ENCODE measurements at regions not wholly inside any gene's neighbourhood (a gene's known extent, or its start where the extent isn't known, plus 50 kb on each side); places are given as distances from the start of the nearest gene placed in this dataset.
"Not testable (repeated sequence)": the region's sequence is repeated elsewhere in the genome, so short reads cannot be mapped to it uniquely, and the experiment has no call there.

DNA sequence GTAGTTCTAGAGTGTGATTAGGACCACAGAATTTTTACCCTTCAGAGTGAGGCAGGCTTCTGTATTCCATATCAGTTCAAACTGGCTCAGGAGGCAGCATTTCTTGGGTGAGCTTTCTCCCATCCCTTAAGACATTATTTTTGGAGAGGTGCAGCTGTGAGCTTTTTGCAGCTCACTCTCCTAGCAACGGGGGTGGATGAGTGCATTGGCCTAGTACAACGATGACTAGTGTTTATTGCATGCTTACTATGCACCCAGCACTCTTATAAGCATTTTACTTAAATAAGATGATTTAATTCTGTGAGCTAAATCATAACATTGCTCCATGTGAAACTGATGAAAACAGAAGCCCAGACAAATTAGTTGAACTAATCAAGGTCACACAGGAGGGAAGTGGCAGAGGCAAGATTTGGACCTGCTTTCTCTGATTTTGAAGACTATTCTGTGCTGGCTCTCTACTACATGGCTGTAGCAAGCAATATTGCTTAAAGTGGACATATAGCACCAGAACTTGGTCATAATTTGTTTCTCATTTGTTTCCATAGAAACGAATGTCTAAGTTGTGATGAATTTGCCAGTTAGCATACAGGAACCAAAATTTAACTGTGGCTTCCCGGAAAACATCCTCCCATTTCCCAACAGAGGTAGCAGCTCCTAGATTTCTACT, 372.1 kb upstream of the RIOK2 start:
- no peak for DNase-seq (ENCODE audit: extremely low read depth in 1 of 11, low read depth in 9 of 11, low spot score in 4 of 11)

DNA sequence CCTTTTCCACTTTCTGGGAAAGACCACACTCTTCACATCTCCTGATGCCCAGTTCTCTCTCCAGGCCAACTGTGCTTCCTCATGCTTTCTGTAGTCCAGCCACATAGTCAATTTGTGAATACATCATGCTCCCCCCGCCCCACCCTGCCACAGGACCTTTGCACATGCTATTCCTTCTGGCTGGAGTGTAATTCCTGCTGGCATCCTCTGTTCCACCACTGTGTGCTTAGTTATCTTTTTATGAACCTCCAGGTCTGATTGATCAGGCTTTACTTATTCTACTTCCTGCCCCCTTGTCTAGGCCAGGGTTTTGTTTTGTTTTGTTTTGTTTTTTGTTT, 372.6 kb upstream of the RIOK2 start:
- DNase-seq (ENCODE audit: extremely low read depth in 1 of 11, low read depth in 9 of 11, low spot score in 4 of 11): no peak

DNA sequence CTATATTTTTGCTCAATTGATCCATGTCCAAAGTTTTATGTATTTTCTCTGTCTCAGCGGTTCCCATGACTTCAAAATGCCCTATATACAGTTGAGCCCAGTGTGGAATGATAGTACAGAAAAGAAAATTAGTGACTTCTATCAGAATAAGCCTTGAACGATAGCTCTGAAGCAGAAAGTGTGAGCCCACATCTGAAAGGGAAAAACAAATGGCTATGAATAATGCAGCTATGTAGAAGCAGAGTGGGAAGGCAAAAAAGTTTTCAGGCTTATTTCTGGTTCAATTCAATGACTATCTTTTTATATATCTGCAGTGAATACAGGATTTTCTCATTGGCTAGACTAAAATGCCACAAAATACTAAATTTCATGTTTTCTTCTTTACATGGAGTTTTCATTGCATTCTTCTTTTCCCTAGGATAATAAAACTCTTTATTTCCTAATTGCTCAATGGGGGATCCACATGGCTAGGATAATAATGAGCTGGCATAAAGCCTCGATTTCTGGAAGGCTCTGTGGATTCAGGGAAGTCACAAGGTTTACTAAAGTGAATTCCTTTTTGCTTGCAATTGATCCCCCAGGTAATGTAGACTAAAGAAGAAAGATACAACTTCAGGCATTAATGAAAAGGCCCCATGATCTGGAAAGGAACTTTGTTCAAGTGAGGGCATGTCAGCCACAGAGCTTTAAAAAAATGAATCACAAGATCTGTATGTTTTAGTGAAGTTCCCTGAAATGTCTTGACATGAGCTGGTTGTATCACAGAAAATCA, 377.0 kb upstream of the RIOK2 start:
- DNase-seq (ENCODE audit: extremely low read depth in 1 of 11, low read depth in 9 of 11, low spot score in 4 of 11): no peak

DNA sequence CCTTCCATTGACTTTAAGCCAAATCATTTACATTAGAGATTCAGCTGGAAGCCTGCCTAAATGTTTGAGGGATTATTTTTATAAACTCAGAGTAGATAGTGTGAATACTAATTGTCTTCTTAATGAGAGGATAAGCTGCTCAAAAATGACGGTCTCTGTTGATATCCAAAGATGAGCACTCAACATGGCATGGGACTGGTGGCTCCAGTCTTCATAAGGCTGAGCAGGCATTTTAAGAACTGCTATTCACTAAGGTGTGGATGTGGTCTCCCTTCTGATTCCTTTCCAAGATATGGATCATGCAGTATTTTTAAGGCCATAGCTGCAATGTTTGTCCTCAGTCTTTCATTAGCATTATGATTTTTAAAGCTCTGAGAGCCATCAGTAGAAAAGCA, 377.5 kb upstream of the RIOK2 start:
- DNase-seq (ENCODE audit: extremely low read depth in 1 of 11, low read depth in 9 of 11, low spot score in 4 of 11): no peak

DNA sequence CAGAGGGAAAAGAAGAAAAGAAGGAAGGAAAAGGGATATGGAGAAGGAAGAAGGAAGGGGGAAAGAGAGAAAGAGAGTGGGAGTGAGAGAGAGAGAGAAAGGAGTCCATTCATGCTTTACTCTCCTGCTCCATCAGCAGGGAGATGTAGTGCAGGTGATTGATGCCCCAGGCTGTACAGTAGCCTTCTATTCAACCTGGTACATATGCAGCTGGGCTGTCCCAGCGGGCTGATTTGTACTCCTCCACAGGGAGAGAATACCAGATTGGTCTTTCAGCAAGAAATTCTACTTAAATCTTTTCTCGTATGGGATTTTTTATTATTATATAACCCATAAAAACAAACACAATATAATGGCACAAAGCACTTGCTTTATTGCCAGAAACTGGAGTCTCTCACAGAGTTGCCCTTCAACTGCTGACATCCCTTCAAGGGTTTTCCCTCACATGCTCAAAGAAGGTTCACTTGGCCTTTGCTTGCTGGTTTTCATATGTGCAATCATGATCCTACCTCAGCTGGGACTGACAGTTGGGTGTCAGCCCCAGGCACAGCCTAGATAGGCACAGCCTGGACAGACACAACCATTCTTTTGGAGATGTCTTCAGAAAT, 380.1 kb upstream of the RIOK2 start:
- DNase-seq (ENCODE audit: extremely low read depth in 1 of 11, low read depth in 9 of 11, low spot score in 4 of 11): no peak

DNA sequence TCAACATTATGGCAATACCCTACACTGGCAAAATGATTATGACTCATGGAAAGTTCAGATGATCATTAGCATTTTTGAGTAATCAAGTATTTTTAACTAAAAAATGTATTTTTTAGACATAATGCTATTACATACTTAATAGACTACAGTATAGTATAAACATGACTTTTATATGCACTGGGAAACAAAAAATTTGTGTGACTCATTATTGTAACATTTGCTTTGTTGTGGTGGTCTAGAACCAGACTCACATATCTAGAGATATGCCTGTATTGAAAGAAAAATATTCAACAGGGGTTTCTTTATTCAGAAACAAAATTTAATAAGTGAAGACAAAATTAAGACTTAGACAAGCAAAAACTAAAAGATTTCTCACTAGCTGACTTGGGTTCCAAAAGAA, 385.3 kb upstream of the RIOK2 start:
- no peak for DNase-seq (ENCODE audit: extremely low read depth in 1 of 11, low read depth in 9 of 11, low spot score in 4 of 11)

DNA sequence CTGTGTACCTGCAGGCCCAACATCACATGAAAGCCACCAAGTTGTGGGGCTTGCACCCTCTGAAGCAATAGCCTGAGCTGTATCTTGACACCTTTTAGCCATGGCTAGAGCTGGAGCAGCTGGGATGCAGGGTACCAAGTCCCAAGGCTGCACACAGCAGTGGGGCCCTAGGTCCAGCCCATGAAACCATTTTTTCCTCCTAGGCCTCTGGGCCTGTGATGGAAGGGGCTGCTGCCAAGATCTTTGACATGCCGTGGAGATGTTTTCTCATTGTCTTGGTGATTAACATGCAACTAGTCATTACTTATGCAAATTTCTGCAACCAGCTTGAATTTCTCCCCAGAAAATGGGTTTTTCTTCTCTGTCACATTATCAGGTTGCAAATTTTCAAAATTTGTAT, 387.2 kb upstream of the RIOK2 start:
- DNase-seq (ENCODE audit: extremely low read depth in 1 of 11, low read depth in 9 of 11, low spot score in 4 of 11): no peak

DNA sequence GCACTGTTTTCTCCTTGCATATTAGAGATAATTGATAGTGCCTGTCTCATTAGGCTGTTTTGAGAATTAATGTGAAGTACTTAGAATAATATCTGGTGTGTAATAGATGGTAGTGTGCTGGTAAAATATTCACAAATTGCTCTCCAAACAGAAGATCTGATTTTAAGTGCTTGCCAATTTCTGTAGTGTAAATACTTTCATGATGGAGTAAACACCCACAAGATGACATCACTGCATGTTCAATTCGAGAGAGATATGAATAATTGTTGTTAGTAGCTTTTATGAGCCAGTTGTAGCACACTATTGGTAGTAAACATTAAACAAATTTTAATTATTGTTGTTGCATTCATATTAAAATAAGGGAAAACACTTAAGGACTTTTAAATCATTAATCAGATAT, 392.3 kb upstream of the RIOK2 start:
- no peak for DNase-seq (ENCODE audit: extremely low read depth in 1 of 11, low read depth in 9 of 11, low spot score in 4 of 11)

DNA sequence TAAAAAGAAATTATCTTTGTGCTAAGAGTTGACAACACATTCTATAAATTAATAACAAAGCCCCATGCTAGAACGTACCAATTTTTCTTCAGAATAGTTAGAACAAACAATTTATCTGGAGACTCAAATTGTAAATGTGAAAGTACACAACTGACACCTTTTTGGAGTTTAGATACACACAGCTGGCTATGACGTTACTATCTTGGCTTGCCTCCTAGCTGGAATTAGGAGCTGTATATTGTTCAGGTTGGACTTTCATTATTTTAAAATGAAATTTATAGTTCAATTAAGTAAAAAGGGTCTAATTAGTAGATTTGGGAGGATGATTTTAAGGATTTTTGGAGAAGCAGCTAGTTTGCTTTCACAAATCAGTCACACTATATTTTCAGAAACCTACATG, 393.9 kb upstream of the RIOK2 start:
- no peak for DNase-seq (ENCODE audit: extremely low read depth in 1 of 11, low read depth in 9 of 11, low spot score in 4 of 11)

DNA sequence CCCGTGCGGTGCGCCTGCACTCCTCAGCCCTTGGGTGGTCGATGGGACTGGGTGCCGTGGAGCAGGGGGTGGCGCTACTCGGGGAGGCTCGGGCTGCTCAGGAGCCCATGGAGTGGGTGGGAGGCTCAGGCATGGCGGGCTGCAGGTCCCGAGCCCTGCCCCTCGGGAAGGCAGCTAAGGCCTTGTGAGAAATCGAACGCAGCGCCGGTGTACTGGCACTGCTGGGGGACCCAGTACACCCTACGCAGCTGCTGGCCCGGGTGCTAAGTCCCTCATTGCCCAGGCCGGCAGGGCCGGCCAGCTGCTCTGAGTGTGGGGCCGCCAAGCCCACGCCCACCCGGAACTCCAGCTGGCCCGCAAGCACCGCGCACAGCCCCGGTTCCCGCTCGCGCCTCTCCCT, 396.9 kb upstream of the RIOK2 start:
- not testable (repeated sequence) for DNase-seq (ENCODE audit: extremely low read depth in 1 of 11, low read depth in 9 of 11, low spot score in 4 of 11)

DNA sequence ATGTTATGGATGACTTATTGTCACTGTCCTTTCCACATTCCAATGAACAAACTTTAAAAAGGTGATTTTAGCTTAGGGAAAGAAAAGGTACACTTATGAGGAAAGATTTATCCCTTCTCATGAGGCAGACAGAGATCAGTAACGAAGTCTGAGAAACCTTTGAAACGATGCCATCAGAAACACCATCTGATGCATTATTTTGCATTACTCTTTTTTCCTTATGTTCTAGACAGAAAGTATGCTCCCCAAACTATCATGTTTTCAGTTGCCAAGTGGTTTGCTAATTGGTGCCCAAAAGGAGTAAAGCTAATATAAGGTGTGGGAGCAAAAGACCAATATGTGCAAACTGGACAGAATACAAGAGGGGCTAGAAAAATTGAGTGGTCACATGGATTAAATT, 397.7 kb upstream of the RIOK2 start:
- no peak for DNase-seq (ENCODE audit: extremely low read depth in 1 of 11, low read depth in 9 of 11, low spot score in 4 of 11)

DNA sequence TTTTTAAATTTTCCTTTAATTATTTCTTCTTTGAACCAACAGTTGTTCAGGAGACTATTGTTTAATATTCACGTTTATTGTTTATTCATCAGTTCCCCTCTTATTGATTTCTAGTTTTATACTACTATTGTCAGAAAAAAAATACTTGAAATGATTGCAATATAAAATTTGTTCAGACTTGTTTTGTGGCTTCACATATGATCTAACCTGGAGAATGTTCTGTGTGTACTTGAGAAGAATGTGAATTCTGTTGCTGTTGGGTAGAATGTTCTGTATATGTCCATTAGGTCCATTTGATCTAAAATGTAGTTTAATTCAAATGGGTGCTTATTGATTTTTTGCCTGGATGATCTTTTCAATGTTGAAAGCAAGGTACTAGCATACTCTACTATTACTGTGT, 408.7 kb upstream of the RIOK2 start:
- DNase-seq (ENCODE audit: extremely low read depth in 1 of 11, low read depth in 9 of 11, low spot score in 4 of 11): no peak

DNA sequence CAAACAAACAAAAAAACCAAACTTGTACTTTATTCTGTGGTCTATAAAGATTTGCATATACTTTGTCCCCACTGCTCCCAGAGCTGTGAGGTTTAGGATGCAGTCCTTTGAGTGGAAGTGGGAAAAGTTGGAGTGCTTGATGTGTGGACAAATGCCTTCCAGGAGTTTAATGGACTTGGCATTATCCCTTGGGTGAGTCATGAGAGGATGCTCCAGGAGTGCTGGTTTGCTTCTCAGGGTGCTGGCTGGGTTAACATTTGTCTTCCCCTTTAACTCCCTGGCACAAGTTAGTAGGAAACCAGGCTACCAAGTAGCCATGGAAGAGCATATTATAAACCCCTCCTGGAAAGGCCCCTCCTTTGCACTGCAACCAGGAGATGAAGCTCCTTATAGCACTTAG, 417.4 kb upstream of the RIOK2 start:
- no peak for DNase-seq (ENCODE audit: extremely low read depth in 1 of 11, low read depth in 9 of 11, low spot score in 4 of 11)

DNA sequence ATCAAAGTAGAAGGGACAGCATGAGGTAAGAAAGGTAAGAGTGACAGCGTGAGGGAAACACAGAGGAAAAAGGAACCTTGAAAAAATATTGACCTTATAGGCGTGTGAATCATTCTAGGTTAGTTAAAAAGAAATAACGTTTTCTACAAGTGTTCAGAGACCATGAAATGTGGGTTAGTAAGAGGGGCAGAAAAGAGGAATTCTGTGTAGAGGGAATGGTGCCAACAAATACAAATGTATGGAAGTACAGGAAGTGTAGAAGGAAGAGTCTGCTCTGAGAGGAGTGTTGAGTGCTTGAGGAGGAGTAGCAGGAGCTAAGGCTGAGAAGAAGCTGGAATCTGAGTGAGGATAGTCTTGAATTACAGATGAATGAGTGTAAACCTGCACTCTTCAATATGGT, 418.6 kb upstream of the RIOK2 start:
- DNase-seq (ENCODE audit: extremely low read depth in 1 of 11, low read depth in 9 of 11, low spot score in 4 of 11): no peak

DNA sequence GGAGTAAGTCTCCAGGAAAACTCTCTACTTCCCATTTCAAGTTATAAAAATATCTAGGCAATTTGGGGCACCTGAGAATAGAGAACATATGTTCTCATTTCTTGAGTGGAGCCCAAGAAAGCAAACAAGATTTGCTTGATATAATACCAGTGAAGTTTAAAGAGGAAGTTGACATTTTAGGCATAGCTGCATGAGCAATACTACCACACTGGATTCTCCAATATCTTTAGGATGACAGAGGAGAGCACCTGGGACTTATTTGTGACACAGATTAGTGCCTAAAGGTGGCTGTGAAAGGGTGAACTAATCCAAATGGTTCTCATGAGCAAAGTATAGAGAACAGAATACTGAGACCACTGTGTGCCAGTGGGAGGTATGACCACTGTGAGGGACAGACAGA, 423.5 kb upstream of the RIOK2 start:
- no peak for DNase-seq (ENCODE audit: extremely low read depth in 1 of 11, low read depth in 9 of 11, low spot score in 4 of 11)

DNA sequence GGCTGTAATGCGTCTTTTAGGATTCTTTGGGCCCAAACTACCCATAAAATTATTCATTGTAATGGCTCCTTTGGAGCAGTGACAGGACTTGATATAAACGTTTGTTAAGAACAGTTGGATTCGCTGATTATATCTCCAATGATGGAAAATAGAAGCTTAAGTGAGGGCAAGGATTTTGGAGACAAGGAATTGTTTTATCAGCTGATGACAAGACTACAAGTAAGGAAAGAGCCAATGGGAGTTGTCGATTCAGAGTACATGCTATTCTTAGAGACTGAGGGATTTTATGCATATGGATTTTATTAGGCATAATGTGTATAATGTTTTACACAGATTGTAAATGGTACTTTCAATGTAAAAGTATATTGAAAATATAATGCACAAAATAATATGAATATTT, 425.5 kb upstream of the RIOK2 start:
- no peak for DNase-seq (ENCODE audit: extremely low read depth in 1 of 11, low read depth in 9 of 11, low spot score in 4 of 11)

DNA sequence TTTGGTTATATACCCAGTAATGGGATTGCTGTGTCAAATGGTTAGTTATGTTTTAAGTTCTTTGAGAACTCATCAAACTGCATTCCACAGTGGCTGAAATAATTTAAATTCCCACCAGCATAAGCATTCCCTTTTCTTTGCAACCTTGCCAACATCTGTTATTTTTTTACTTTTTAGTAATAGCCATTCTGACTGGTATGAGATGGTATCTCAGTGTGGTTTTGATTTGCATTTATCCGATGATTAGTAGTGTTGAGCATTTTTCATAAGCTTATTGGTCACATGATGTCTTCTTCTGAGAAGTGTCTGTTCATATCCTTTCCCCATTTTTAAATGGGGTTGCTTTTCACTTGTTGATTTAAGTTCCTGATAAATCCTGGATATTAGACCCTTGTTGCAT, 435.7 kb upstream of the RIOK2 start:
- DNase-seq (ENCODE audit: extremely low read depth in 1 of 11, low read depth in 9 of 11, low spot score in 4 of 11): no peak

DNA sequence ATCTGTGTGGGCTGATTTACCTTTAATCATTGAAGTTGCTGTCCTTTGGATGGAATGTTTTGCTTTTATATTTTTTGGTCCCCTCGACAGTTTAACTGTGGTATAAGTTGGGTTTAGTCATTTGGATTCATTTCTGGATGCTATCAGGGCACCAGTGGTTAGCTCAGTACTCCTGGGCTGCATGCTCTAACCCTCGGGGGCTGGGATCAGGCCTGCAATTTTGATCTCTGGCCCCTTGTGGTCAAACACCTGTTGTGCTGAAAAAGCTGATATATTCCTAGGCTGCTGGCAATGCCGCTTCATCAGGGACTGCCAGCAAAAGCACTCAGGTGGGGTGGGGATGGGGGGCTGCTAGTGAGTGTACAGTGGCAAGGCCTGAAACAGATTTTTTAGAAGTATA, 440.4 kb upstream of the RIOK2 start:
- DNase-seq (ENCODE audit: extremely low read depth in 1 of 11, low read depth in 9 of 11, low spot score in 4 of 11): no peak

DNA sequence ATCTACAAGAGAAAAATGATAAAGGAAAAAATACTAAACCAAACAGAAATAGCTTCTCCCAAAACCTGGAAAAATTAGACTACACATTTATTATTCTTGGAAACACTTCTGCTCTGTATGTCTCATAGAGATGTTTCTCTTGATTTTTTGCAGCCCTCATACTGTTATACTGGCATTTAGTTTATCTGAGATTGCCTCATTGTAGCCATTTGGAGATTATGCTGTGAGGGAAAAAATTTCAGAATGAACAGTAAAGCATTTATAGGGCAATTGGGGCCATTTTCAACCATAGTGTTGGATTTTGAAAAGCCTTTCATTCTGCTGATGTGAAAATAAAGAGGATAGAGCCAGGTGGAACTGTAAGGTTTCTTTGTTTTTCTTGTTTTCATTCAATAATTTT, 441.8 kb upstream of the RIOK2 start:
- DNase-seq (ENCODE audit: extremely low read depth in 1 of 11, low read depth in 9 of 11, low spot score in 4 of 11): no peak

DNA sequence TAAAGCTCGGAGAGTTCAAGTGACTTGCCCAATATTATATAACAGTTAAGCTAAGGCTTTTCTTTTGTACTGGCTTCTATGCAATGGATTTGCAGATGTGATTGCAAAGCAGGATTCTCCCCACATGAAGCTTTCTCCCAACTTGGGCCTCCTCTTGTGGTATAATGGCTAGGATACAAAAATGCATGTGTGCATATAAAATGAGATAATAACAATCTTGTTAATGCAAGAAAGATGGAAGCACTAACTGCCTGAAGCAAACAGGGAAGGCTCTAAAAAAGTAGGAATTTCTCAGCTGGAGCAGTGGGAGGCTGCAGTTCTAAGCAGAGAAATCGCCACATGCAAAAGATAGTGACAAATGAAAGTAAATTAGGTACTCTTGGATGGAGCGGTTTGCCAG, 444.2 kb upstream of the RIOK2 start:
- no peak for DNase-seq (ENCODE audit: extremely low read depth in 1 of 11, low read depth in 9 of 11, low spot score in 4 of 11)

DNA sequence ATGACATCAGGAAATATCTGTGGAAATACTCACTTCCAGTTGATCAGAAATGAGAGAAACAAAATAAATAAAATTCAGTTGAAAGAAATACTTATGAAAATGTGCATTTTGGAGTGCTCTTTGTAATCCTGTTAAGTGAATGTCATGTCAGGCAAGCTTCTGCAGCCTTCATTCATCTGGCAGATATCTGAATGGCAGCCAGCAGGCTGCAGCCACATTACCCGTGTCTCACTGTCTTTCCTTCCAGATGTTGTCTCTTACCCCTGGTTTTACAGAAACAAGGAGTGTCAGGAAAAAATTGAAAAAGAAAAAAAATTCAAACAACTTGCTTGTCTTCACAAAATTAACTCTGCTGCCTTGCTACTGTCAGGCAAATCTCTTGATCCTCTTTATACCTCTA, 445.0 kb upstream of the RIOK2 start:
- DNase-seq (ENCODE audit: extremely low read depth in 1 of 11, low read depth in 9 of 11, low spot score in 4 of 11): no peak
